Uterus (tissue), 3 donors: ENCODE measurements at regions not wholly inside any gene's neighbourhood (a gene's known extent, or its start where the extent isn't known, plus 50 kb on each side); places are given as distances from the start of the nearest gene placed in this dataset.
"Not testable (repeated sequence)": the region's sequence is repeated elsewhere in the genome, so short reads cannot be mapped to it uniquely, and the experiment has no call there.

ENCODE experiments used
- DNase-seq, 2 donors: peaks; one replicate each; pipeline ENCODE4 v3.0.0-alpha.2; 2019 to 2020
- H3K27ac ChIP-seq, 2 donors: fragments of 200-600 bp; sonication (generic); 1 replicate in 1 of 2; 2 replicates in 1 of 2; pipeline ENCODE4 v1.5.1; 2016 to 2018
- H3K27me3 ChIP-seq, 2 donors: fragments of 200-600 bp; sonication (generic); one replicate each; pipeline ENCODE4 v1.5.1; 2018 to 2019; ENCODE audit warnings: control low read depth in 1 of 2
- H3K36me3 ChIP-seq, 2 donors: fragments of 200-600 bp; sonication (generic); one replicate each; pipeline ENCODE4 v1.5.1; 2019; ENCODE audit warnings: control low read depth in 1 of 2
- H3K4me1 ChIP-seq, 2 donors: fragments of 200-600 bp; sonication (generic); one replicate each; pipeline ENCODE4 v1.5.1; 2018 to 2019; ENCODE audit warnings: control low read depth in 1 of 2
- H3K4me3 ChIP-seq, 2 donors: fragments of 200-600 bp; sonication (generic); 1 replicate in 1 of 2; 2 replicates in 1 of 2; pipeline ENCODE4 v1.5.1; 2018 to 2019; ENCODE audit warnings: mild to moderate bottlenecking in 1 of 2
- H3K9me3 ChIP-seq, 2 donors: fragments of 200-600 bp; sonication (generic); one replicate each; pipeline ENCODE4 v1.5.1; 2019; ENCODE audit warnings: control low read depth in 1 of 2
- CTCF ChIP-seq, 4 experiments: fragments of 200-600 bp in 2 of 4; fragments of 450-650 bp in 2 of 4; sonication (generic) in 2 of 4; IDR thresholded peaks; one replicate each; pipeline ENCODE4 v1.5.1; 2016 to 2019; ENCODE audit warnings: antibody characterized with exemption in 4 of 4, mild to moderate bottlenecking in 2 of 4, moderate library complexity in 1 of 4
- POLR2A ChIP-seq, 2 donors: fragments of 450-650 bp; IDR thresholded peaks; one replicate each; pipeline ENCODE4 v1.6.1; 2016; ENCODE audit warnings: antibody characterized with exemption in 2 of 2, mild to moderate bottlenecking in 1 of 2, moderate library complexity in 1 of 2
- intact Hi-C: fragments of 100-400 bp; cut with DNase I; formaldehyde crosslinking; loops from one replicate; pipeline ENCODE4 v1.15.1; 2023; ENCODE audit warnings: low total_unique reads
- donor health status: DM: yes; HTN: yes; CAD: no.

GRCh38 chr17:31798205-31798724 is 60.8 kb downstream of the COPRS start:
- no peak for DNase-seq
- no peak for TF ChIP-seq POLR2A (IDR thresholded peaks at IDR 0.05)
- no peak for TF ChIP-seq CTCF (IDR thresholded peaks at IDR 0.05)
- no peak overlapping the region for H3K4me3 ChIP-seq
- intact Hi-C loops: no loop called here
- H3K27me3 ChIP-seq: no peaks in the 10 kb centered on the region
- no peaks in the 10 kb centered on the region for H3K9me3 ChIP-seq
- no peaks in the 10 kb centered on the region for H3K4me1 ChIP-seq
- no peak overlapping the region for H3K27ac ChIP-seq
- H3K36me3 ChIP-seq: no peaks in the 10 kb centered on the region

- H3K36me3 ChIP-seq, intact Hi-C loops, H3K4me3 ChIP-seq, DNase-seq, H3K9me3 ChIP-seq, H3K4me1 ChIP-seq, H3K27ac ChIP-seq, H3K27me3 ChIP-seq: not testable (repeated sequence)
Measured at GRCh38 chr17:31795941-31796340, 63.1 kb downstream of the COPRS start.

- no peaks in the 10 kb centered on the region for H3K4me1 ChIP-seq
- H3K27me3 ChIP-seq: no peaks in the 10 kb centered on the region
- H3K9me3 ChIP-seq: no peaks in the 10 kb centered on the region
- no peak for DNase-seq
- intact Hi-C loops: no loop called here
- H3K4me3 ChIP-seq: no peak overlapping the region
- no peak for TF ChIP-seq CTCF (IDR thresholded peaks at IDR 0.05)
- no peak for TF ChIP-seq POLR2A (IDR thresholded peaks at IDR 0.05)
- no peaks in the 10 kb centered on the region for H3K36me3 ChIP-seq
- H3K27ac ChIP-seq: no peak overlapping the region
Measured at GRCh38 chr17:31794111-31794510, 64.9 kb downstream of the COPRS start.

- H3K4me1 ChIP-seq, H3K4me3 ChIP-seq, H3K27me3 ChIP-seq, intact Hi-C loops, H3K27ac ChIP-seq, DNase-seq, H3K9me3 ChIP-seq, H3K36me3 ChIP-seq: not testable (repeated sequence)
Measured at GRCh38 chr17:31793634-31794033, 65.4 kb downstream of the COPRS start.

- no peaks in the 10 kb centered on the region for H3K27me3 ChIP-seq
- H3K4me1 ChIP-seq: no peaks in the 10 kb centered on the region
- intact Hi-C loops: no loop called here
- H3K27ac ChIP-seq: no peak overlapping the region
- no peak overlapping the region for H3K4me3 ChIP-seq
- no peak for DNase-seq
- TF ChIP-seq POLR2A (IDR thresholded peaks at IDR 0.05) (no peak), CTCF (IDR thresholded peaks at IDR 0.05) (no peak)
- H3K36me3 ChIP-seq: no peaks in the 10 kb centered on the region
- no peaks in the 10 kb centered on the region for H3K9me3 ChIP-seq
Measured at GRCh38 chr17:31792007-31792585, 66.9 kb downstream of the COPRS start.

GRCh38 chr17:31789707-31790505 is 69.1 kb downstream of the COPRS start:
- intact Hi-C loops: no loop called here

More at GRCh38 chr17:31789707-31790505, 69.1 kb downstream of the COPRS start:
- Histone ChIP-seq H3K4me3 (no peak overlapping the region), H3K27ac (no peak overlapping the region), H3K27me3 (no peaks in the 10 kb centered on the region), H3K36me3 (no peaks in the 10 kb centered on the region), H3K4me1 (no peaks in the 10 kb centered on the region), H3K9me3 (no peaks in the 10 kb centered on the region)
- DNase-seq: no peak
- no peak for TF ChIP-seq CTCF (IDR thresholded peaks at IDR 0.05)
- TF ChIP-seq POLR2A (IDR thresholded peaks at IDR 0.05): no peak
